ENCODE measurements at regions not wholly inside any gene's neighbourhood (a gene's known extent, or its start where the extent isn't known, plus 50 kb on each side); places are given as distances from the start of the nearest gene placed in this dataset.

DNA sequence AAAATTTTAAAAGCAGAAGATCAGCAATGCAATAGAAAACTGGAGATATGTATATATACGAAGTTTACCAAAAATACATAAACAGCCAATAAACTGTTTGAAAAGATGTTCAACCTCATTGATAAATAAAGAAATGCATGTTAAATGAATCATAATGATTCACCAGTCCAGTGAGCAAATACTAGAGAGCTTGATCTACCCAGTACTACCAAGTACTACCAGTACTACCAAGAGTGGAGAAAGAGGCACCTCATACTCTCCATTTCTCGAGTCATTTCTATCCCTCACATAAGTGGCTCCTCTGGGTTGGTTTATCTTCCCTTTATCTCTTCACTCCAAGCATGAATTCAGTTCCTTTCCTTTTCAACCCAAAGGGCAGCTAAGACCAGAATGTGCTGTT lies 138.9 kb downstream of the MREG start (continued):
- TF ChIP-seq, protein P1, sequence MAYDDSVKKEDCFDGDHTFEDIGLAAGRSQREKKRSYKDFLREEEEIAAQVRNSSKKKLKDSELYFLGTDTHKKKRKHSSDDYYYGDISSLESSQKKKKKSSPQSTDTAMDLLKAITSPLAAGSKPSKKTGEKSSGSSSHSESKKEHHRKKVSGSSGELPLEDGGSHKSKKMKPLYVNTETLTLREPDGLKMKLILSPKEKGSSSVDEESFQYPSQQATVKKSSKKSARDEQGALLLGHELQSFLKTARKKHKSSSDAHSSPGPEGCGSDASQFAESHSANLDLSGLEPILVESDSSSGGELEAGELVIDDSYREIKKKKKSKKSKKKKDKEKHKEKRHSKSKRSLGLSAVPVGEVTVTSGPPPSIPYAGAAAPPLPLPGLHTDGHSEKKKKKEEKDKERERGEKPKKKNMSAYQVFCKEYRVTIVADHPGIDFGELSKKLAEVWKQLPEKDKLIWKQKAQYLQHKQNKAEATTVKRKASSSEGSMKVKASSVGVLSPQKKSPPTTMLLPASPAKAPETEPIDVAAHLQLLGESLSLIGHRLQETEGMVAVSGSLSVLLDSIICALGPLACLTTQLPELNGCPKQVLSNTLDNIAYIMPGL (CRISPR knock-in tag; IDR thresholded peaks at IDR 0.05): no peak

DNA sequence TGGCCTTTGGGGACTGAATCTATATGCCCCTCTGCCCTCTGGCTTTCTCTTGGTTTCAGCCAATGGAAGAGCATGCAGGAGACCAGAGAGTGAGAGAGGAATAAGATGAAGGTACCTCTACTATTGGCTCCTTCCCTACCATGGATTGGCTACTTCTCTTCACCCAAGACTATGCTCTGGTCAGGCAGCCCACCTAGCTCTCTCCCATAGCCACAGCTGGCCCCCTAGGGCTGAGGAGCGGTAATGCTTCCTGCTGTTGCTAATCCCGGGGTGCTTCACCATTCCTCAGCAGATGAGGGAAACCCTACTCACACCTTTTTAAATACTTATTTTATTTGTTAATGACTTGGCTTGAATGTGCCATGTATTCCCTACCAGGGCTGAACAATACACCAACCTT lies 142.4 kb downstream of the MREG start:
- no peak for TF ChIP-seq MXD4 (CRISPR knock-in tag; IDR thresholded peaks at IDR 0.05; ENCODE audit: borderline replicate concordance)
- TF ChIP-seq, protein P2, sequence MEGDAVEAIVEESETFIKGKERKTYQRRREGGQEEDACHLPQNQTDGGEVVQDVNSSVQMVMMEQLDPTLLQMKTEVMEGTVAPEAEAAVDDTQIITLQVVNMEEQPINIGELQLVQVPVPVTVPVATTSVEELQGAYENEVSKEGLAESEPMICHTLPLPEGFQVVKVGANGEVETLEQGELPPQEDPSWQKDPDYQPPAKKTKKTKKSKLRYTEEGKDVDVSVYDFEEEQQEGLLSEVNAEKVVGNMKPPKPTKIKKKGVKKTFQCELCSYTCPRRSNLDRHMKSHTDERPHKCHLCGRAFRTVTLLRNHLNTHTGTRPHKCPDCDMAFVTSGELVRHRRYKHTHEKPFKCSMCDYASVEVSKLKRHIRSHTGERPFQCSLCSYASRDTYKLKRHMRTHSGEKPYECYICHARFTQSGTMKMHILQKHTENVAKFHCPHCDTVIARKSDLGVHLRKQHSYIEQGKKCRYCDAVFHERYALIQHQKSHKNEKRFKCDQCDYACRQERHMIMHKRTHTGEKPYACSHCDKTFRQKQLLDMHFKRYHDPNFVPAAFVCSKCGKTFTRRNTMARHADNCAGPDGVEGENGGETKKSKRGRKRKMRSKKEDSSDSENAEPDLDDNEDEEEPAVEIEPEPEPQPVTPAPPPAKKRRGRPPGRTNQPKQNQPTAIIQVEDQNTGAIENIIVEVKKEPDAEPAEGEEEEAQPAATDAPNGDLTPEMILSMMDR (IDR thresholded peaks at IDR 0.05): peak; percentile 48; the same call in 1 of the 2 replicates
- POLR2A ChIA-PET: no interaction called here
- peak; percentile 98 for ATAC-seq
- peak; percentile 65 for DNase-seq (ENCODE audit: low spot score)
- H3K4me3 Mint-ChIP-seq: no peak overlapping the region
- CTCF ChIA-PET: interaction anchor here (0.8 to 2.4 kb wide), 5 partner anchors 9 to 76 kb away, joined by 3 to 10 read pairs (median 4); no protein-coding TSS in a partner anchor
- no peaks in the 10 kb centered on the region for H3K36me3 Mint-ChIP-seq
- no peaks in the 10 kb centered on the region; the same call in 1 of the 2 replicates for H3K9me3 Mint-ChIP-seq
- no peaks in the 10 kb centered on the region for H3K27me3 Mint-ChIP-seq (ENCODE audit: low read depth)
- H3K4me1 Mint-ChIP-seq: peaks cover 12% of the 10 kb centered on the region
- H3K27ac Mint-ChIP-seq: no peak overlapping the region

DNA sequence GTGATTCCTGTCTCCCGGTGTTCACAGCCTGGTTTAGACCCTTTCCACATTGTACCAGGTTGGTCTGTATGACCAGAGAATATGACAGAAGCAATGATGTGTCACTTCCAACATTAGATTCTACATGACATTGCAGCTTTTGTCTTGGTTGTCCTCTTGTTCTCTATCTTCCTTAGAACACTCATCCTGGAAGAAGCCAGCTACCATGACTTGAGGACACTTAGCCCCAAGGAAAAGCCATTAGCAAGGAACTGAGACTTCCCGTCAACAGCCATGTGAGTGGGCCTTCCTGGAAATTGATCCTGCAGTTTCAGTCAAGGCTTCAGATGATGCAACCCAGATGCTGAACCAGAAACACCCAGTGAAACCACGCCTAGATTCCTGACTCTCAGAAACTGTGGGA lies 143.3 kb downstream of the MREG start:
- H3K27me3 Mint-ChIP-seq (ENCODE audit: low read depth): no peaks in the 10 kb centered on the region
- peaks cover 12% of the 10 kb centered on the region for H3K4me1 Mint-ChIP-seq
- TF ChIP-seq ETV6 (CRISPR knock-in tag; IDR thresholded peaks at IDR 0.05) (no peak), ZNF317 (CRISPR knock-in tag; IDR thresholded peaks at IDR 0.05; ENCODE audit: borderline replicate concordance, low read depth) (no peak), PRRX2 (CRISPR knock-in tag; IDR thresholded peaks at IDR 0.05) (no peak), GRHL2 (CRISPR knock-in tag; IDR thresholded peaks at IDR 0.05; ENCODE audit: insufficient replicate concordance, severe bottlenecking) (no peak), GABPB1 (CRISPR knock-in tag; IDR thresholded peaks at IDR 0.05) (peak; percentile 98)
- H3K9me3 Mint-ChIP-seq: no peaks in the 10 kb centered on the region
- DNase-seq (ENCODE audit: low spot score) (no peak), ATAC-seq (no peak)
- H3K27ac Mint-ChIP-seq: no peak overlapping the region
- ChIA-PET POLR2A (no interaction called here), CTCF (interaction anchor here (0.8 to 1.7 kb wide), 3 partner anchors 10 to 73 kb away, joined by 3 to 10 read pairs (median 4); no protein-coding TSS in a partner anchor)
- H3K36me3 Mint-ChIP-seq: no peaks in the 10 kb centered on the region
- H3K4me3 Mint-ChIP-seq: no peak overlapping the region

DNA sequence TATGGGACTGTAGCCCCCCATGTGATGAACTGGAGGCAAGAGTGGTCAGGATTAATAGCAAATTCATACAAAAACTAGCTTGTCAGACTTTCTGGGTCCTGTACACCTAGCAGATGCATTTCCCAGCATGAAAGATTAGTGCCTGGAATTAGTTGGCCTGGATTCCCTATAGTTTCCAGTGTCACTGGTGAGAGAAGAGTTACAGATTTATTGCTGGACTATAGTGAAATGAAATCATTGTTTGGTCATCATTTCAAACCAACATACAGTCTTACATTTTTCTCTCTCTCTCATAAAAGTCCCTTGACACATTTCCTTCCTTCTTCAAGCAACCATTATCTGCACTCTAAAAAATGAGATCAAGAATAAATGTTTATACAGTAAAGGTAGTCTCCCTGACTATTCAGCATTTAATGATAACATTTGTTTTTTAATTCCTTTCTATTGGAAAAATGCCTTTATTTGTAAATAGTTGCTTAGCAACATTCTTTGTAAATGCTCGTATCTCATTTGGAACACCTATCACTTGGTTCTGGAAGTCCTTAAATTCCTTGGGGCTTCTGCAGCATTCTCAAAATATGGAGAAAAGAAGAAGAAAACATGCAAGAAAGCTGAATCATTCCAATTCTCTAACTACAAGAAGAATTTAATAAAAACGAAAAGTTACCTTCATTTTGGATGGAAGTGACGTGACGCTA lies 144.4 kb downstream of the MREG start:
- Mint-ChIP-seq H3K9me3 (0 out of 2 replicates have a peak, but pooled peaks cover 3% of the 10 kb centered on the region), H3K4me1 (peaks cover 12% of the 10 kb centered on the region), H3K27me3 (ENCODE audit: low read depth) (no peaks in the 10 kb centered on the region), H3K27ac (no peak overlapping the region), H3K4me3 (no peak overlapping the region), H3K36me3 (no peaks in the 10 kb centered on the region)
- ATAC-seq: no peak
- ChIA-PET POLR2A (no interaction called here), CTCF (interaction anchor here (0.7 kb wide), 1 partner anchor 68 kb away, joined by 3 read pairs; no protein-coding TSS in a partner anchor)
- TF ChIP-seq ESRRA (CRISPR knock-in tag; IDR thresholded peaks at IDR 0.05; ENCODE audit: borderline replicate concordance): no peak
- TF ChIP-seq, protein P3, sequence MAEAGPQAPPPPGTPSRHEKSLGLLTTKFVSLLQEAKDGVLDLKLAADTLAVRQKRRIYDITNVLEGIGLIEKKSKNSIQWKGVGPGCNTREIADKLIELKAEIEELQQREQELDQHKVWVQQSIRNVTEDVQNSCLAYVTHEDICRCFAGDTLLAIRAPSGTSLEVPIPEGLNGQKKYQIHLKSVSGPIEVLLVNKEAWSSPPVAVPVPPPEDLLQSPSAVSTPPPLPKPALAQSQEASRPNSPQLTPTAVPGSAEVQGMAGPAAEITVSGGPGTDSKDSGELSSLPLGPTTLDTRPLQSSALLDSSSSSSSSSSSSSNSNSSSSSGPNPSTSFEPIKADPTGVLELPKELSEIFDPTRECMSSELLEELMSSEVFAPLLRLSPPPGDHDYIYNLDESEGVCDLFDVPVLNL (CRISPR knock-in tag; IDR thresholded peaks at IDR 0.05; ENCODE audit: borderline replicate concordance, low read depth): no peak
- TF ChIP-seq, protein P4, sequence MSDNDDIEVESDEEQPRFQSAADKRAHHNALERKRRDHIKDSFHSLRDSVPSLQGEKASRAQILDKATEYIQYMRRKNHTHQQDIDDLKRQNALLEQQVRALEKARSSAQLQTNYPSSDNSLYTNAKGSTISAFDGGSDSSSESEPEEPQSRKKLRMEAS (CRISPR knock-in tag; IDR thresholded peaks at IDR 0.05): no peak
- TF ChIP-seq ZNF396 (CRISPR knock-in tag; IDR thresholded peaks at IDR 0.05; ENCODE audit: borderline replicate concordance): no peak
- TF ChIP-seq ZNF138 (CRISPR knock-in tag; conservative IDR thresholded peaks at IDR 0.05): no peak
- TF ChIP-seq, protein P5, sequence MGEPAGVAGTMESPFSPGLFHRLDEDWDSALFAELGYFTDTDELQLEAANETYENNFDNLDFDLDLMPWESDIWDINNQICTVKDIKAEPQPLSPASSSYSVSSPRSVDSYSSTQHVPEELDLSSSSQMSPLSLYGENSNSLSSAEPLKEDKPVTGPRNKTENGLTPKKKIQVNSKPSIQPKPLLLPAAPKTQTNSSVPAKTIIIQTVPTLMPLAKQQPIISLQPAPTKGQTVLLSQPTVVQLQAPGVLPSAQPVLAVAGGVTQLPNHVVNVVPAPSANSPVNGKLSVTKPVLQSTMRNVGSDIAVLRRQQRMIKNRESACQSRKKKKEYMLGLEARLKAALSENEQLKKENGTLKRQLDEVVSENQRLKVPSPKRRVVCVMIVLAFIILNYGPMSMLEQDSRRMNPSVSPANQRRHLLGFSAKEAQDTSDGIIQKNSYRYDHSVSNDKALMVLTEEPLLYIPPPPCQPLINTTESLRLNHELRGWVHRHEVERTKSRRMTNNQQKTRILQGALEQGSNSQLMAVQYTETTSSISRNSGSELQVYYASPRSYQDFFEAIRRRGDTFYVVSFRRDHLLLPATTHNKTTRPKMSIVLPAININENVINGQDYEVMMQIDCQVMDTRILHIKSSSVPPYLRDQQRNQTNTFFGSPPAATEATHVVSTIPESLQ (CRISPR knock-in tag; IDR thresholded peaks at IDR 0.05): no peak
- TF ChIP-seq ZNF219 (CRISPR knock-in tag; IDR thresholded peaks at IDR 0.05; ENCODE audit: borderline replicate concordance): no peak
- TF ChIP-seq ZNF416 (CRISPR knock-in tag; IDR thresholded peaks at IDR 0.05): no peak
- no peak for DNase-seq (ENCODE audit: low spot score)
